T47D (cell line): ENCODE measurements at regions not wholly inside any gene's neighbourhood (a gene's known extent, or its start where the extent isn't known, plus 50 kb on each side); places are given as distances from the start of the nearest gene placed in this dataset.
"Not testable (repeated sequence)": the region's sequence is repeated elsewhere in the genome, so short reads cannot be mapped to it uniquely, and the experiment has no call there.

Experiments used
- DNase-seq, 2 experiments: peaks; one replicate each; pipeline versions ENCODE4 v3.0.0 to v3.0.0-alpha.2; 2011 to 2012; ENCODE audit warnings: low read depth in 1 of 2, low spot score in 1 of 2
- JUND ChIP-seq: IDR thresholded peaks from 2 replicates; pipeline ENCODE4 v1.6.1; 2012; ENCODE audit warnings: low read depth
- in situ Hi-C: cut with HindIII; loops from 2 replicates; pipeline ENCODE4 v1.10.0; 2016; ENCODE audit warnings: low sequenced_read_pairs, low pct_unique_long_range_greater_than_20kb

GRCh38 chr1:238350471-238350870, 459.7 kb upstream of the ZP4 start:
- DNase-seq: no peak
- no peak for TF ChIP-seq JUND
- in situ Hi-C loops: no loop called here

- TF ChIP-seq JUND: no peak
- no peak for DNase-seq
- in situ Hi-C loops: no loop called here
Observed at GRCh38 chr1:238346340-238346739, 455.6 kb upstream of the ZP4 start.

DNA sequence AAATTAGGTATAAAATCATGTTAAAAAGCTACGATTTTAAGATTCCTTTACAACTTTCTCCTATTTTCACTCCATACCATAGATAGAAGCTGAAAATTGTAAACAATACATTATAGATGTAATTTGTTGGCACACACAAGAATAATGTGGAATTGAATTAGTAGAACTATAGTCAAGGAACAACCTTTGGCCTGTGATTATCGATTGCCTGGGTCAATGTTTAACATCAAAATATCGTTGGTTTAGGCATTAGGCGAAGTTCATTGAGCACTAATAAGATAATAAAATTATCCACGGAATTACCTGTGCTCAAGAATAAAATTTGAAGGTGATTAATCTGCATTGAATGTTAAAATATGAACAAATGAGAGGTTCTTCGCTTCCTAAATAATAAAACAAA, 455.1 kb upstream of the ZP4 start:
- no peak for TF ChIP-seq JUND
- DNase-seq: no peak
- in situ Hi-C loops: no loop called here

GRCh38 chr1:238343852-238344251, 453.1 kb upstream of the ZP4 start:
- no peak for DNase-seq
- no peak for TF ChIP-seq JUND
- in situ Hi-C loops: no loop called here

- in situ Hi-C loops: no loop called here
- no peak for DNase-seq
- TF ChIP-seq JUND: no peak
Observed at GRCh38 chr1:238341395-238341794, 450.7 kb upstream of the ZP4 start.

DNA sequence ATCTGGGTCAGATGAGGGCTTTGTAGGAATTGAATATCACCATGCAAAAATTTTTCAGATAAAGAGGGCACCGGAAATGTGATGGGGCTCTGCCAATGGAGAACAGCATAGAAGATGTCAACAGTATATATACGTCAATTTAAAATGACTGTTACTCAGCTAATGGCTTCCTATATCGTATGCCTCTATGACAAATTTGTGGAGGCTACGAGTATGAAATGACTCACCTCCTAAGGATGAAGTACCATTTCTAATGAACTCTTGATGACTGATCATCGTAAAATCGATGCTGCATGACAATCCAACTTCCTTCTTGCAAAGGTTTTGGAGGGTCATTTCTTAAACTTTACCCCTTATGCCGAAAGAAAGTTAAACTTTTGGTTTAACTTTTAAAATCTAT, 450.3 kb upstream of the ZP4 start:
- no peak for TF ChIP-seq JUND
- DNase-seq: no peak
- in situ Hi-C loops: no loop called here

- no peak for DNase-seq
- in situ Hi-C loops: no loop called here
- TF ChIP-seq JUND: no peak
Observed at GRCh38 chr1:238336531-238336930, 445.8 kb upstream of the ZP4 start.

GRCh38 chr1:238334170-238334569, 443.4 kb upstream of the ZP4 start:
- in situ Hi-C loops: no loop called here
- no peak for TF ChIP-seq JUND
- DNase-seq: no peak

DNA sequence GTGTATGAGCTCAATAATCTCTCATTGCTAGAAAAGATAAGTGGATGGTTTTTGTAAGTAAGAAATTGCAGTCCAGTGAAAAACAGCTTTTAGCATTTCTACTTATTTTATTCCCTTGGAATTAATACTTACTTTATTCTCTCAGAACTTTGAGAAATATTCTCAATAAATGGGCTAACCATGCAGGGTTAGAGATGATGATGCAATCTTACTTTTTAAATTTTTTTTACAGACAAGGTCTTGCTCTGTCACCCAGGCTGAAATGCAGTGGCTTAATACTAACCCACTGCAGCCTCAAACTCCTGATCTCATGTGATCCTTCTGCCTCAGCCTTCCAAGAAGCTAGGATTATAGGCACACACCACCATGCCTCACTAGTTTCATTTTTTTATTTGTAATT, 440.8 kb upstream of the ZP4 start:
- in situ Hi-C loops: no loop called here
- TF ChIP-seq JUND: no peak
- DNase-seq: no peak

- no peak for DNase-seq
- no peak for TF ChIP-seq JUND
- in situ Hi-C loops: no loop called here
Observed at GRCh38 chr1:238329671-238330070, 438.9 kb upstream of the ZP4 start.

- in situ Hi-C loops, DNase-seq: not testable (repeated sequence)
Observed at GRCh38 chr1:238327033-238327432, 436.3 kb upstream of the ZP4 start.

DNA sequence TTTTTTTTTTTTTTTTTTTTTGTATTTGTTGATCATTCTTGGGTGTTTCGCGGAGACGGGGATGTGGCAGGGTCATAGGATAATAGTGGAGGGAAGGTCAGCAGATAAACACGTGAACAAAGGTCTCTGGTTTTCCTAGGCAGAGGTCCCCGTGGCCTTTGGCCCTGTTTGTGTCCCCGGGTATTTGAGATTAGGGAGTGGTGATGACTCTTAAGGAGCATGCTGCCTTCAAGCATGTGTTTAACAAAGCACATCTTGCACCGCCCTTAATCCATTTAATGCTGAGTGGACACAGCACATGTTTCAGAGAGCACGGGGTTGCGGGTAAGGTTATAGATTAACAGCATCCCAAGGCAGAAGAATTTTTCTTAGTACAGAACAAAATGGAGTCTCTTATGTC, 435.8 kb upstream of the ZP4 start:
- in situ Hi-C loops, DNase-seq: not testable (repeated sequence)

GRCh38 chr1:238324211-238324864, 433.6 kb upstream of the ZP4 start:
- DNase-seq: no peak
- in situ Hi-C loops: no loop called here
- TF ChIP-seq JUND: no peak

GRCh38 chr1:238323490-238323889, 432.8 kb upstream of the ZP4 start:
- in situ Hi-C loops: no loop called here
- no peak for DNase-seq
- no peak for TF ChIP-seq JUND
